ENCODE measurements at regions not wholly inside any gene's neighbourhood (a gene's known extent, or its start where the extent isn't known, plus 50 kb on each side); places are given as distances from the start of the nearest gene placed in this dataset.

DNA sequence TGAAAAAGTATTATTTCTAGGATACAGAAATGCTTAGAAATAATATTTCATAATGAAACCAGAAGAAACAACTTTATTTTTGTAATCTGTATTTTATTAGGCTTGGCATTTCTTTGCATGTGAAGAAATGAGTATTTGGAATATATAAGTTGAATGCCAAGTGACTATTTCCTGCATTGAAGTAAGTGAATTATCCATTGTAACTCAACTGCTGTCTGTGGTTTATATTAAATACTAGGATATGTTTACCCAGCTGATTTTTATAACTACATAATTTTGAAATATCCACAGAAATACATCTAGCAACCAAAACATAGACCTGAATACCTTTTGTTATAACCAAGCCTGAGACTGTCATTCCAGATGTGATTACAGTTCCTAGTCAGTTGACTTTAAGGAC, 207.6 kb downstream of the THBS2 start:
- ATAC-seq (ENCODE audit: low read depth) (no peak), DNase-seq (ENCODE audit: low spot score) (no peak)
- H3K27me3 ChIP-seq (ENCODE audit: insufficient read depth, poor library complexity, severe bottlenecking), result no peaks in the 10 kb centered on the region
- H3K36me3 ChIP-seq (ENCODE audit: low read depth), result no peaks in the 10 kb centered on the region
- H3K27ac ChIP-seq (ENCODE audit: poor library complexity, severe bottlenecking), result no peak overlapping the region
- H3K9me3 ChIP-seq (ENCODE audit: severe bottlenecking), result no peaks in the 10 kb centered on the region
- TF ChIP-seq, protein P1, sequence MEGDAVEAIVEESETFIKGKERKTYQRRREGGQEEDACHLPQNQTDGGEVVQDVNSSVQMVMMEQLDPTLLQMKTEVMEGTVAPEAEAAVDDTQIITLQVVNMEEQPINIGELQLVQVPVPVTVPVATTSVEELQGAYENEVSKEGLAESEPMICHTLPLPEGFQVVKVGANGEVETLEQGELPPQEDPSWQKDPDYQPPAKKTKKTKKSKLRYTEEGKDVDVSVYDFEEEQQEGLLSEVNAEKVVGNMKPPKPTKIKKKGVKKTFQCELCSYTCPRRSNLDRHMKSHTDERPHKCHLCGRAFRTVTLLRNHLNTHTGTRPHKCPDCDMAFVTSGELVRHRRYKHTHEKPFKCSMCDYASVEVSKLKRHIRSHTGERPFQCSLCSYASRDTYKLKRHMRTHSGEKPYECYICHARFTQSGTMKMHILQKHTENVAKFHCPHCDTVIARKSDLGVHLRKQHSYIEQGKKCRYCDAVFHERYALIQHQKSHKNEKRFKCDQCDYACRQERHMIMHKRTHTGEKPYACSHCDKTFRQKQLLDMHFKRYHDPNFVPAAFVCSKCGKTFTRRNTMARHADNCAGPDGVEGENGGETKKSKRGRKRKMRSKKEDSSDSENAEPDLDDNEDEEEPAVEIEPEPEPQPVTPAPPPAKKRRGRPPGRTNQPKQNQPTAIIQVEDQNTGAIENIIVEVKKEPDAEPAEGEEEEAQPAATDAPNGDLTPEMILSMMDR (IDR thresholded peaks at IDR 0.05; ENCODE audit: poor library complexity, severe bottlenecking), result no peak
- H3K4me3 ChIP-seq (ENCODE audit: severe bottlenecking), result no peak overlapping the region
- no peaks in the 10 kb centered on the region for H3K4me1 ChIP-seq (ENCODE audit: insufficient read depth, poor library complexity, severe bottlenecking)

DNA sequence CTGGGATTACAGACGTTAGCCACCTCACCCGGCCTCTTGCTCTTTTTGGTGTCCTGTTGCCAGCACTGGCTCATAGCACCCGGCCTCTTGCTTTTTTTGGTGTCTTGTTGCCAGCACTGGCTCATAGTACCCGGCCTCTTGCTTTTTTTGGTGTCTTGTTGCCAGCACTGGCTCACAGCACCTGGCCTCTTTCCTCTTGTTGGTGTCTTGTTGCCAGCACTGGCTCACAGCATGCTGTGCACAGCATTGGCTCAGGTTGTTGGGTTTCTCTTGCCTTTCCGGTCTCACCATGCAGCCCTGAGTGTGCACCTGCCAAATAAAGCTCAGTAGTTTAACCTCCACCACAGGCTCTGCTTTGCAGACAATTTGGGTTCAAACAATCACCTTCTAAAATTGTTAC, 208.2 kb downstream of the THBS2 start:
- no peak overlapping the region for H3K4me3 ChIP-seq (ENCODE audit: severe bottlenecking)
- DNase-seq (ENCODE audit: low spot score), result no peak

DNA sequence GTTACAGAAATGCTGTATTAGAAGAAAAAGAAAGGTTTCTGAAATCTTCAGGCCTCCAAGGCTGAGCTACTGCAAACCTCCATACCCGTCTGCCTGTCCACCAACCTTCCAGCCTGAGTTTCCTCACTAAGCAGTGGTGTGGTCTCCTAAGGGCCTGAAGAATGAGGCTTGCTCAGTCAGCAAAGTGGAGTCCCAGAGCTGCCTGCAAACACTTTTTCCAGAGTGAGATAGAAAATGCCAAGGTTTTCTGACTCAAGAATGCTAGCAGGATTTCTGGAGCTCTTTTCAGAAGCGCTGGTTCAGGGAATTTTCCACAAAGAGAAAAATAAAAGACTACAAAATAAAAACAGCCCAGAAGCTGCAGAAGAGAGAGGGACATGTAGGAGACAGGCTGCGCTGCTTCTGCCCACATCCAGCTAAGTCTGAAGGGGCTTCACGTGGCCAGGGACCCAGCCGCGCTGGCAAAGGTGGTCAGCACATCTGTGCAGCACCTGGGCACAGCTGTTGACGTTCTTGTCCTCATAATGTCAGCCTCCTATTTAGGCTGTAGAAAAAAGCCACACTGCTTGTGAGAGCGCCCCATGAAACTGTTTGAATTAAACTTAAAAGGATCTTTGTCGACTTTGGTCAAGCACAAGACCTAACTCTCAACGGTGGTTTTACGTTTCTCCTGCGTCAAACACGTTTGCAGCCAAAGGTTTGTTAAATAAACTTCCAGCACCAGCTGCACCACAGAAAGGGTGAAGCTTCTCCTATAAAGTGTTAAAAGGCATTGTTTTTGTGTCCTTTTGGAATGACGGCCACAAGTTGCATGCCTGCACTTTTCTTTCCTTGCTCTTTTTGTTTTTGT, 209.0 kb downstream of the THBS2 start:
- no peaks in the 10 kb centered on the region for H3K36me3 ChIP-seq (ENCODE audit: low read depth)
- H3K9me3 ChIP-seq (ENCODE audit: severe bottlenecking), result no peaks in the 10 kb centered on the region
- TF ChIP-seq, protein P1 (IDR thresholded peaks at IDR 0.05; ENCODE audit: poor library complexity, severe bottlenecking), result no peak
- no peak overlapping the region for H3K27ac ChIP-seq (ENCODE audit: poor library complexity, severe bottlenecking)
- H3K27me3 ChIP-seq (ENCODE audit: insufficient read depth, poor library complexity, severe bottlenecking), result no peaks in the 10 kb centered on the region
- DNase-seq (ENCODE audit: low spot score), result no peak
- no peak for ATAC-seq (ENCODE audit: low read depth)
- H3K4me1 ChIP-seq (ENCODE audit: insufficient read depth, poor library complexity, severe bottlenecking), result no peaks in the 10 kb centered on the region
- H3K4me3 ChIP-seq (ENCODE audit: severe bottlenecking), result no peak overlapping the region

More for the DNA sequence above, 208.2 kb downstream of the THBS2 start:
- ATAC-seq (ENCODE audit: low read depth), result no peak
- Histone ChIP-seq H3K9me3 (ENCODE audit: severe bottlenecking) (no peaks in the 10 kb centered on the region), H3K36me3 (ENCODE audit: low read depth) (no peaks in the 10 kb centered on the region), H3K27ac (ENCODE audit: poor library complexity, severe bottlenecking) (no peak overlapping the region), H3K4me1 (ENCODE audit: insufficient read depth, poor library complexity, severe bottlenecking) (no peaks in the 10 kb centered on the region), H3K27me3 (ENCODE audit: insufficient read depth, poor library complexity, severe bottlenecking) (no peaks in the 10 kb centered on the region)
- TF ChIP-seq, protein P1 (IDR thresholded peaks at IDR 0.05; ENCODE audit: poor library complexity, severe bottlenecking), result no peak

DNA sequence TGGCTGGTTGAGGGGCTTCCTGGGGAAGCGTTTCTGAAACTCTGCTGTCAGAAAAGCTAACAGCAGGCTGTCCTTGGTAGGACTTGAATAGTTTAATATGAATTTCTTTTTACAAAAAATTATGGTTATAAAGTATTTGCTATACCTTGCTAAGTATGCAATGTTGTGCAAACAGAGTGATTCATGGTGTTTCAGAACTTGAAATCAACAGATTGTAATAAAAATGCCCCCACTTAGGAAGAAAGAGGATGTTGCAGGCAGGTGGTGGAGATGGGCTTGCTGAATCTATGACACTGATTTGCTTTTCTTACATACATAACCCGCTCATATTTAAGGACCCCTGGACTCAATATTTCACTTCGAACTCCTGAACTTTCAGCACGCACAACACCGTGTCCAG, 211.6 kb downstream of the THBS2 start:
- TF ChIP-seq, protein P1 (IDR thresholded peaks at IDR 0.05; ENCODE audit: poor library complexity, severe bottlenecking), result no peak
- no peaks in the 10 kb centered on the region for H3K4me1 ChIP-seq (ENCODE audit: insufficient read depth, poor library complexity, severe bottlenecking)
- no peak overlapping the region for H3K27ac ChIP-seq (ENCODE audit: poor library complexity, severe bottlenecking)
- no peak overlapping the region for H3K4me3 ChIP-seq (ENCODE audit: severe bottlenecking)
- H3K36me3 ChIP-seq (ENCODE audit: low read depth), result no peaks in the 10 kb centered on the region
- H3K27me3 ChIP-seq (ENCODE audit: insufficient read depth, poor library complexity, severe bottlenecking), result no peaks in the 10 kb centered on the region
- ATAC-seq (ENCODE audit: low read depth) (no peak), DNase-seq (ENCODE audit: low spot score) (no peak)
- no peaks in the 10 kb centered on the region for H3K9me3 ChIP-seq (ENCODE audit: severe bottlenecking)

DNA sequence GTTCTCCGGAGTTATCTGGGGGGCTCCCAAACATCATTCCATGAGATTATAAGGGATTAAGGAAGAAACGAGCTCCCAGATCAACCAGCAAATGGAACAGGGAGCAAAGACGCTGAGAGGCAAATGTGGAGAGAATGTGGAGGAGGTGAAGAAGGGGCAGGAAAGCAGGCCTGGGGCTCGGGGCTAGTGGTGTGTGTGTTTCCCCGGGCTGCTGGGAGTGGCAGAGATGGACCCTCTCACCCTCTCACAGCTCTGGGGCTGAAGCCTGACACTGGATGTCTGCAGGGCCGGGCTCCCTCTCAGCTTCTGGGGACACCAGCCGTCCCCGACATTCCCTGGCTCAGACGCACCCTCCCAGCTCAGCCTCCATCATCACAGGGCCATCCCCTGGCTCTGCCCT, 212.6 kb downstream of the THBS2 start:
- no peaks in the 10 kb centered on the region for H3K36me3 ChIP-seq (ENCODE audit: low read depth)
- H3K27me3 ChIP-seq (ENCODE audit: insufficient read depth, poor library complexity, severe bottlenecking), result no peaks in the 10 kb centered on the region
- no peak overlapping the region for H3K4me3 ChIP-seq (ENCODE audit: severe bottlenecking)
- no peaks in the 10 kb centered on the region for H3K4me1 ChIP-seq (ENCODE audit: insufficient read depth, poor library complexity, severe bottlenecking)
- TF ChIP-seq, protein P1 (IDR thresholded peaks at IDR 0.05; ENCODE audit: poor library complexity, severe bottlenecking), result no peak
- ATAC-seq (ENCODE audit: low read depth) (no peak), DNase-seq (ENCODE audit: low spot score) (no peak)
- no peaks in the 10 kb centered on the region for H3K9me3 ChIP-seq (ENCODE audit: severe bottlenecking)
- no peak overlapping the region for H3K27ac ChIP-seq (ENCODE audit: poor library complexity, severe bottlenecking)

Measured in RWPE2 (cell line).